Tibial artery (tissue), 4 donors: ENCODE measurements at regions not wholly inside any gene's neighbourhood (a gene's known extent, or its start where the extent isn't known, plus 50 kb on each side); places are given as distances from the start of the nearest gene placed in this dataset.

Experiments used
- DNase-seq, 2 donors: peaks; one replicate each; pipeline ENCODE4 v3.0.0-alpha.2; 2019
- H3K27ac ChIP-seq, 2 donors: fragments of 200-600 bp; sonication (generic) in 1 of 2; 1 replicate in 1 of 2; 2 replicates in 1 of 2; pipeline ENCODE4 v1.5.1; 2018 to 2019; ENCODE audit warnings: mild to moderate bottlenecking in 1 of 2
- H3K27me3 ChIP-seq, 2 donors: fragments of 200-600 bp; sonication (generic) in 1 of 2; one replicate each; pipeline versions ENCODE4 v1.5.1 to v1.6.0; 2016 to 2019
- H3K36me3 ChIP-seq, 3 donors: fragments of 200-600 bp; sonication (generic) in 2 of 3; one replicate each; pipeline ENCODE4 v1.5.1; 2016 to 2019; ENCODE audit warnings: mild to moderate bottlenecking in 2 of 3
- H3K4me1 ChIP-seq, 4 donors: fragments of 200-600 bp; sonication (generic) in 2 of 4; 1 replicate in 3 of 4; 2 replicates in 1 of 4; pipeline ENCODE4 v1.5.1; 2016 to 2019
- H3K4me3 ChIP-seq, 2 donors: fragments of 200-600 bp; sonication (generic) in 1 of 2; 1 replicate in 1 of 2; 2 replicates in 1 of 2; pipeline ENCODE4 v1.5.1; 2018 to 2019; ENCODE audit warnings: mild to moderate bottlenecking in 2 of 2
- H3K9me3 ChIP-seq, 3 donors: fragments of 200-600 bp; sonication (generic) in 1 of 3; one replicate each; pipeline ENCODE4 v1.5.1; 2016 to 2019
- CTCF ChIP-seq, 2 experiments: fragments of 200-600 bp in 1 of 2; fragments of 450-650 bp in 1 of 2; IDR thresholded peaks; one replicate each; pipeline ENCODE4 v1.5.1; 2017 to 2019; ENCODE audit warnings: antibody characterized with exemption in 2 of 2, mild to moderate bottlenecking in 1 of 2, moderate library complexity in 1 of 2
- intact Hi-C: fragments of 100-400 bp; cut with DNase I; formaldehyde crosslinking; loops from one replicate; pipeline ENCODE4 v1.15.0; 2023; ENCODE audit warnings: low total_unique reads

GRCh38 chr4:74627504-74627903, 166.8 kb downstream of the BTC start:
- no peak for DNase-seq
- Histone ChIP-seq H3K36me3 (no peaks in the 10 kb centered on the region), H3K9me3 (no peaks in the 10 kb centered on the region), H3K27ac (no peak overlapping the region), H3K4me3 (no peak overlapping the region), H3K27me3 (no peaks in the 10 kb centered on the region), H3K4me1 (peaks cover 0 to 4% (median under 1%) of the 10 kb centered on the region in 4 donors)
- intact Hi-C loops: no loop called here
- TF ChIP-seq CTCF (IDR thresholded peaks at IDR 0.05): no peak

GRCh38 chr4:74628852-74629620, 165.3 kb downstream of the BTC start:
- no peak for TF ChIP-seq CTCF (IDR thresholded peaks at IDR 0.05)
- DNase-seq: no peak
- intact Hi-C loops: no loop called here

GRCh38 chr4:74630551-74630950, 163.8 kb downstream of the BTC start:
- Histone ChIP-seq H3K27ac (no peak overlapping the region), H3K4me1 (peaks cover 0 to 4% (median 0%) of the 10 kb centered on the region in 4 donors), H3K27me3 (no peaks in the 10 kb centered on the region), H3K36me3 (no peaks in the 10 kb centered on the region), H3K9me3 (no peaks in the 10 kb centered on the region), H3K4me3 (no peak overlapping the region)
- intact Hi-C loops: no loop called here
- DNase-seq: no peak
- no peak for TF ChIP-seq CTCF (IDR thresholded peaks at IDR 0.05)

More at GRCh38 chr4:74628852-74629620, 165.3 kb downstream of the BTC start:
- Histone ChIP-seq H3K27ac (no peak overlapping the region), H3K36me3 (no peaks in the 10 kb centered on the region), H3K4me1 (peaks cover 0 to 4% (median 2%) of the 10 kb centered on the region in 4 donors), H3K9me3 (no peaks in the 10 kb centered on the region), H3K4me3 (no peak overlapping the region), H3K27me3 (no peaks in the 10 kb centered on the region)

- TF ChIP-seq CTCF (IDR thresholded peaks at IDR 0.05): no peak
- intact Hi-C loops: no loop called here
- Histone ChIP-seq H3K4me1 (peaks cover 0 to 4% (median 0%) of the 10 kb centered on the region in 4 donors), H3K4me3 (no peak overlapping the region), H3K27ac (no peak overlapping the region), H3K9me3 (no peaks in the 10 kb centered on the region), H3K36me3 (no peaks in the 10 kb centered on the region), H3K27me3 (no peaks in the 10 kb centered on the region)
- no peak for DNase-seq
Observed at GRCh38 chr4:74631338-74631737, 163.0 kb downstream of the BTC start.

GRCh38 chr4:74631988-74632387, 162.3 kb downstream of the BTC start:
- peaks cover 0 to 4% (median 0%) of the 10 kb centered on the region in 4 donors for H3K4me1 ChIP-seq
- no peak for DNase-seq
- no peaks in the 10 kb centered on the region for H3K36me3 ChIP-seq
- intact Hi-C loops: no loop called here
- H3K27ac ChIP-seq: no peak overlapping the region
- no peaks in the 10 kb centered on the region for H3K9me3 ChIP-seq
- no peak overlapping the region for H3K4me3 ChIP-seq
- no peak for TF ChIP-seq CTCF (IDR thresholded peaks at IDR 0.05)
- no peaks in the 10 kb centered on the region for H3K27me3 ChIP-seq
